ENCODE measurements at regions not wholly inside any gene's neighbourhood (a gene's known extent, or its start where the extent isn't known, plus 50 kb on each side); places are given as distances from the start of the nearest gene placed in this dataset.

GRCh38 chr21:30962013-30962412 lies 76.3 kb downstream of the KRTAP19-8 start:
- no peak overlapping the region for H3K9ac ChIP-seq (ENCODE audit: low read depth in 2 of 2, low read length in 2 of 2)
- no peaks in the 10 kb centered on the region for H3K36me3 ChIP-seq
- no peaks in the 10 kb centered on the region for H3K9me3 ChIP-seq
- H3K4me3 ChIP-seq: no peak overlapping the region
- H3K27ac ChIP-seq: no peak overlapping the region
- DNase-seq: no peak
- intact Hi-C loops (cut with DNase I): no loop called here
- H3K4me1 ChIP-seq: no peaks in the 10 kb centered on the region
- TF ChIP-seq, protein P1, sequence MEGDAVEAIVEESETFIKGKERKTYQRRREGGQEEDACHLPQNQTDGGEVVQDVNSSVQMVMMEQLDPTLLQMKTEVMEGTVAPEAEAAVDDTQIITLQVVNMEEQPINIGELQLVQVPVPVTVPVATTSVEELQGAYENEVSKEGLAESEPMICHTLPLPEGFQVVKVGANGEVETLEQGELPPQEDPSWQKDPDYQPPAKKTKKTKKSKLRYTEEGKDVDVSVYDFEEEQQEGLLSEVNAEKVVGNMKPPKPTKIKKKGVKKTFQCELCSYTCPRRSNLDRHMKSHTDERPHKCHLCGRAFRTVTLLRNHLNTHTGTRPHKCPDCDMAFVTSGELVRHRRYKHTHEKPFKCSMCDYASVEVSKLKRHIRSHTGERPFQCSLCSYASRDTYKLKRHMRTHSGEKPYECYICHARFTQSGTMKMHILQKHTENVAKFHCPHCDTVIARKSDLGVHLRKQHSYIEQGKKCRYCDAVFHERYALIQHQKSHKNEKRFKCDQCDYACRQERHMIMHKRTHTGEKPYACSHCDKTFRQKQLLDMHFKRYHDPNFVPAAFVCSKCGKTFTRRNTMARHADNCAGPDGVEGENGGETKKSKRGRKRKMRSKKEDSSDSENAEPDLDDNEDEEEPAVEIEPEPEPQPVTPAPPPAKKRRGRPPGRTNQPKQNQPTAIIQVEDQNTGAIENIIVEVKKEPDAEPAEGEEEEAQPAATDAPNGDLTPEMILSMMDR (IDR thresholded peaks at IDR 0.05): no peak
- no peaks in the 10 kb centered on the region for H3K27me3 ChIP-seq

DNA sequence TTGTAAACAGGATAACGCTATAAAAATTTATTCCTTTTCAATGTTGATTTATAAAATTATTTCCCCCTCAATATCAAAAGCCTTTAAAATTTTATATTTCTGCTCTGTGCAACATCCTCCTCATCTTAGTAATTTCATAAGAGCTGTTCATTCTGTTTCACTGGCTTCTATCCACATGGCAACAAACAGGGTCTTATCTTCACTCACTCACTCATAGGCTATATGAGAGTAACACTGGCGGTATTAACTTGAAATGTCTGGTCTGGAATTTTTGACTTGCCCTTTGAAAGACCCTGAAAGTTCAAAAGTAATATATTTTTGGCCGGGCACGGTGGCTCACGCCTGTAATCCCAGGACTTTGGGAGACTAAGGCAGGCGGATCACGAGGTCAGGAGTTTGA lies 77.4 kb upstream of the KRTAP11-1 start:
- intact Hi-C loops (cut with DNase I): no loop called here

GRCh38 chr21:30957010-30957409 lies 75.6 kb upstream of the KRTAP11-1 start:
- Histone ChIP-seq H3K9ac (ENCODE audit: low read depth in 2 of 2, low read length in 2 of 2) (no peak overlapping the region), H3K4me3 (no peak overlapping the region), H3K4me1 (no peaks in the 10 kb centered on the region), H3K36me3 (no peaks in the 10 kb centered on the region), H3K27ac (no peak overlapping the region), H3K27me3 (no peaks in the 10 kb centered on the region), H3K9me3 (no peaks in the 10 kb centered on the region)
- intact Hi-C loops (cut with DNase I): no loop called here
- no peak for DNase-seq
- TF ChIP-seq, protein P1 (IDR thresholded peaks at IDR 0.05): no peak

More for the DNA sequence above, 77.4 kb upstream of the KRTAP11-1 start:
- Histone ChIP-seq H3K36me3 (no peaks in the 10 kb centered on the region), H3K27ac (no peak overlapping the region), H3K4me3 (no peak overlapping the region), H3K9ac (ENCODE audit: low read depth in 2 of 2, low read length in 2 of 2) (no peak overlapping the region), H3K4me1 (no peaks in the 10 kb centered on the region), H3K9me3 (no peaks in the 10 kb centered on the region), H3K27me3 (no peaks in the 10 kb centered on the region)
- DNase-seq: no peak
- TF ChIP-seq, protein P1 (IDR thresholded peaks at IDR 0.05): no peak

DNA sequence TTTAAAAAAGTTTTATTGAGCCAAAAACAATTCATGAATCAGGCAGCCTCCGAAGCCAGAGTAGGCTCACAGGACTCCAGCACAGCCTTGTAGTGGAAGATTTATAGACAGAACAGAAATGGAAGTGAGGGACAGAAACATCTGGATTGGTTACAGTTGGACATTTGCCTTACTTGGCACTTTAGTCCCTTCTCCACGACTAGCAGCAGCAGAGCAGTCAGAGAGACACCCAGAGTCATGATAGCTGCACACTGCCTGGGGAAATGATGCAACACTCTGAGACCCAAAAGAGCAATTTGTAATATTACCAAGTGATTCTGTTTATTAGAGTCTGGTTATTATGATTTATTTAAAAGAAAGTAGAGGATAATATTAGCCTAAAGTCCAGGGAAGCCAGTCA lies 72.2 kb upstream of the KRTAP11-1 start:
- no peak overlapping the region for H3K27ac ChIP-seq
- H3K36me3 ChIP-seq: no peaks in the 10 kb centered on the region
- no peak overlapping the region for H3K4me3 ChIP-seq
- no peak for DNase-seq
- H3K27me3 ChIP-seq: no peaks in the 10 kb centered on the region
- no peaks in the 10 kb centered on the region for H3K9me3 ChIP-seq
- TF ChIP-seq, protein P1 (IDR thresholded peaks at IDR 0.05): no peak
- no peaks in the 10 kb centered on the region for H3K4me1 ChIP-seq
- no peak overlapping the region for H3K9ac ChIP-seq (ENCODE audit: low read depth in 2 of 2, low read length in 2 of 2)
- intact Hi-C loops (cut with DNase I): no loop called here

DNA sequence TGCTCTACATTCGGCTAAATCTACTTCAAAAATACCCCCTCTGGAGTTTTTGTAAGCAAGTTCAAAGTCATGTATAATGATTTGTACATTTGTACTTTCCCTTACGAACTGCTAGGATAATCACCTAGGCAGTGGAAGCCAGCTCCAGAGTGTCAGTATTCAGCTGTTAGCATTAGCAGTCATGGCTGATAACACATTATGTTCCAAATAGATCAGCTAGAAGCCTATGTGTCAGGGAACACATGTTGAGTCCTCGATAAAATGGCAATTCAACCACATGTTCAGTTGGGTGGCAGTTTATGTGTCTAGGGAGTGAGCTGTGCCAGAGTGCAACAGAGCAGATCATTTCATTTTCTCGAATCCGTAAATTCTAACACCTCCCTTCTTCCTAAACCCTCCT lies 65.8 kb upstream of the KRTAP11-1 start:
- Histone ChIP-seq H3K9me3 (no peaks in the 10 kb centered on the region), H3K9ac (ENCODE audit: low read depth in 2 of 2, low read length in 2 of 2) (no peak overlapping the region)
- DNase-seq: no peak

More for the DNA sequence above, 65.8 kb upstream of the KRTAP11-1 start:
- Histone ChIP-seq H3K27ac (no peak overlapping the region), H3K4me1 (no peaks in the 10 kb centered on the region), H3K36me3 (no peaks in the 10 kb centered on the region), H3K27me3 (no peaks in the 10 kb centered on the region), H3K4me3 (no peak overlapping the region)
- intact Hi-C loops (cut with DNase I): no loop called here
- TF ChIP-seq, protein P1 (IDR thresholded peaks at IDR 0.05): no peak
